ENCODE measurements at regions not wholly inside any gene's neighbourhood (a gene's known extent, or its start where the extent isn't known, plus 50 kb on each side); places are given as distances from the start of the nearest gene placed in this dataset.

GRCh38 chr3:152710549-152710948 is 124.4 kb upstream of the P2RY1 start:
- no peak overlapping the region for H2AFZ ChIP-seq (ENCODE audit: low read length)
- no peak for DNase-seq
- H3K4me1 ChIP-seq (ENCODE audit: insufficient read depth, low read length): no peaks in the 10 kb centered on the region
- H3K9ac ChIP-seq (ENCODE audit: extremely low read depth, insufficient read length, low read length): no peak overlapping the region
- H4K20me1 ChIP-seq (ENCODE audit: control insufficient read depth, insufficient read depth, insufficient read length): no peaks in the 10 kb centered on the region
- no peak overlapping the region for H2BK120ac ChIP-seq (ENCODE audit: low read depth, low read length, poor library complexity, severe bottlenecking)
- H3K27me3 Mint-ChIP-seq (ENCODE audit: low read depth): no peaks in the 10 kb centered on the region
- no peak overlapping the region for H2BK5ac ChIP-seq (ENCODE audit: insufficient read length, low read length)
- no peak overlapping the region for H3K4me3 Mint-ChIP-seq
- H2AK5ac ChIP-seq (ENCODE audit: insufficient read length, low read length): no peak overlapping the region
- no peak overlapping the region for H4K8ac ChIP-seq (replicated peaks; ENCODE audit: insufficient read length, low read depth, low read length)
- no peaks in the 10 kb centered on the region for H3K79me2 ChIP-seq (ENCODE audit: insufficient read depth, low read length)
- H2BK12ac ChIP-seq (ENCODE audit: insufficient read length, low read depth, low read length): no peak overlapping the region
- H3K27ac ChIP-seq (ENCODE audit: insufficient read length, low read depth, low read length): no peak overlapping the region
- no peaks in the 10 kb centered on the region for H3K27me3 ChIP-seq (ENCODE audit: insufficient read depth, low read length)
- H2BK20ac ChIP-seq (ENCODE audit: low read depth, low read length, poor library complexity, severe bottlenecking): no peak overlapping the region
- H3K4ac ChIP-seq (ENCODE audit: low read depth, low read length): no peak overlapping the region
- no peaks in the 10 kb centered on the region for H3K9me3 Mint-ChIP-seq
- H4K5ac ChIP-seq (ENCODE audit: insufficient read length, low read depth, low read length): no peak overlapping the region
- H3T11ph ChIP-seq (ENCODE audit: low read length): no peak overlapping the region
- no peak overlapping the region for H3K18ac ChIP-seq (ENCODE audit: insufficient read length, low read depth, low read length)
- H3K4me1 Mint-ChIP-seq: peaks cover 3 to 6% of the 10 kb centered on the region in 2 experiments; a peak in 3 of 4 replicates
- WGBS (ENCODE audit: extremely low coverage, insufficient read length, low lambda C conversion rate): no CpG with 5 or more reads among the region's 3 CpGs
- H3K4me2 ChIP-seq (ENCODE audit: insufficient read depth, insufficient read length, low read length): no peak overlapping the region
- no peak overlapping the region for H3K23ac ChIP-seq (ENCODE audit: insufficient read length, low read depth, low read length)
- H3K79me1 ChIP-seq (ENCODE audit: insufficient read depth, low read depth, low read length, poor library complexity, severe bottlenecking): no peaks in the 10 kb centered on the region
- TF ChIP-seq CTCF (conservative IDR thresholded peaks at IDR 0.05): no peak
- H3K9me3 ChIP-seq (ENCODE audit: control insufficient read depth, low read depth, low read length): no peaks in the 10 kb centered on the region
- H3K14ac ChIP-seq (ENCODE audit: insufficient read depth, low read length): no peak overlapping the region
- H3K27ac Mint-ChIP-seq: no peak overlapping the region
- no peak overlapping the region for H2BK15ac ChIP-seq (ENCODE audit: low read depth, low read length)
- no peak overlapping the region for H4K91ac ChIP-seq (ENCODE audit: insufficient read length, low read depth, low read length)
- peaks cover 0 to 4% (median 0%) of the 10 kb centered on the region in 3 experiments; a peak in 1 of 7 replicates for H3K36me3 Mint-ChIP-seq (ENCODE audit: insufficient read depth in 1 of 3, low read depth in 3 of 3)
- H3K23me2 ChIP-seq (ENCODE audit: insufficient read length, low read depth, low read length, poor library complexity, severe bottlenecking): no peaks in the 10 kb centered on the region
- H3K56ac ChIP-seq (ENCODE audit: insufficient read length, low read depth, low read length): no peak overlapping the region

All from H9 (cell line).